HG03025 (cell line): ENCODE measurements at regions not wholly inside any gene's neighbourhood (a gene's known extent, or its start where the extent isn't known, plus 50 kb on each side); places are given as distances from the start of the nearest gene placed in this dataset.

Experiments used
- ATAC-seq: cut with Tn5 transposase; IDR thresholded peaks from one replicate; pipeline ENCODE4 v1.9.1; 2021; ENCODE audit warnings: mild to moderate bottlenecking, moderate library complexity; ENCODE audit not compliant: unreplicated experiment, low FRiP score

DNA sequence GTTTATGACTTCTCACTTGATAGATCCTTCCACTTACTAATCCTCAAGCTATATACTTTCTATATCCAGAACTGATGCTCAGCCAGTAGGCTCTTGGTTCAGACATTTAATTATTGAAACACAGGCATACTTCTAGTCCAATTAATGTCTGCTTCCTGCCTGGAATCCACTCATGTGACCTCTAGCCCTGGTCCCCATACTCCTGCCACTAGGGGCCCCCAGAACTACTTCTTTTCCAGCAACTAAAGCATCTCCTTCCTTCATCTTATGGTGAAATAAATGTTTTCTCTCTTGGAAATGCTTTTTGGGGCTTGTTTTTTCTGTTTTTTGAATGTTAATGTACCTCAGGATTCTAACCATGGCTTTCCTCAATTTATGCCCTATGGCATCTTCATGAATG, 527.6 kb downstream of the SATB2 start:
- no peak for ATAC-seq

DNA sequence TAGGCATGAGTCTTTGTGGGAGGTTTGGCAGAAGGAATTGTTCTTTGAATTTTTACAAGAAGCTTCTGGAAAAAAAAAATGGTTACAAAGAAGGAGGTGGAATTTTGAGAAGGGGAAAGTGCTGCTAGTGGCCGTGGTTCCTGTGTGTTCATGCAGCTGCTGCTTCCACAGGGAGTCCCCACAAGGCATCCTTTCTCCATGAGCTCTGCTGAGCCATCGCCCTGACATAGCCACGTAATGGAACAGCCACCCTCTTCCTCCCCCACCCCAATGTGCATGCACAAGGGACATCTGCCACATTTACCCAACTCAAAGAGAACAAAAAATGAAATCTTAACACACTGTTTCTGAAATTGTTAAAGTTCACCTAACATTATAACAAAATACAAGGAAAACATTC, 529.7 kb downstream of the SATB2 start:
- ATAC-seq, result no peak

DNA sequence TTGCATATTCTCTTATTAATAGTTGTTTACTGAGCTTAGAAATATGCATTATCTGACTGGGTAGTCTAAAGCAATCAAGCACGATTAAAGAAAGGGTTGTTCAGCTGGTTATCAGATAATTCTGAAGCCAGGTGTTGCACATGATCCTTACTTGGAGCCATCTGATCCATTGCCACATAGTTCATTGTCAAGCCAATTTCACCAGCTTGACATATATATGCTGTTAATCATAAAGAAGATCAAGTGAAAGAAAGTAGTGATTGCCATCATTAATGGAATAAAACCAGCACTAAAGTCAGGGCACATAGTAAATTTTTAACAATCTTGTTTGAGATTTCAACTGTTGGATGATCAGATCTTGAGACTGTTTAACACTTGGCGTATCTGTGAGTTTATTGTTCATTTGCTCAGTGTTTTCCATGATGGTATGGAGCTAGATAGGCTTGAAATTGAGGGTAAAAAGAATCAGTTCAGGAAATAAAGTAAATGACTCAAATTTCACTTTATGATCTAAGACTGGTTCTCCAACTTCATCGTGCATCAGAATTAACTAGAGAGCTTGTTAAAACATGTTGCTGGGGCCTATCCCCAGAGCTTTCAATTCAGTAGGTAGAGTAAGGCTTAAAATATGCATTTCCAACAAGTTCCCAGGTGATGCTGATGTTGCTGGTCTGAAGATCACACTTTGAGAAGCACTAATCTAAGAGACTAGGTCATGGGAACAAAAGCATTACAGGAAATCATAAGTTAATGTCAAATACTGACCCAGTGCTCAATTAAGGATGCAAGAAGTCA, 539.6 kb downstream of the SATB2 start:
- no peak for ATAC-seq

DNA sequence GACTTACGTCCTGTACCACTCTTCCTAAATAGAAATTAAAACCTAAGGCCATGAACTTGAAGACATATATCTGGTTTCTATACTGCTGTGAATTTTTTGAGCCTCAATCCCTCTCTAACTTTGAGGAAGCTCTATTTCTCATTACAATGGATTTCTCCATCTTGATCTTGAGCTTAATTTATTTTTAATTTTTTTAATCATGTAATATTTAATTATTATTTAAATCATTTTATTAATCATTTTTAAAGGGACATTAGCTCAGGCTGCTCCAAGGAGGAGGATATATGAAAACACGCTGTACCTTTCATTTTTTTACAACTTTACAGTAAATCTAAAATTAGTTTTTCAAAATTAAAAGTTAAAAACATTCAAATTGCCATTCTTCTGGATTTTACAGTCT, 540.5 kb downstream of the SATB2 start:
- ATAC-seq, result no peak

DNA sequence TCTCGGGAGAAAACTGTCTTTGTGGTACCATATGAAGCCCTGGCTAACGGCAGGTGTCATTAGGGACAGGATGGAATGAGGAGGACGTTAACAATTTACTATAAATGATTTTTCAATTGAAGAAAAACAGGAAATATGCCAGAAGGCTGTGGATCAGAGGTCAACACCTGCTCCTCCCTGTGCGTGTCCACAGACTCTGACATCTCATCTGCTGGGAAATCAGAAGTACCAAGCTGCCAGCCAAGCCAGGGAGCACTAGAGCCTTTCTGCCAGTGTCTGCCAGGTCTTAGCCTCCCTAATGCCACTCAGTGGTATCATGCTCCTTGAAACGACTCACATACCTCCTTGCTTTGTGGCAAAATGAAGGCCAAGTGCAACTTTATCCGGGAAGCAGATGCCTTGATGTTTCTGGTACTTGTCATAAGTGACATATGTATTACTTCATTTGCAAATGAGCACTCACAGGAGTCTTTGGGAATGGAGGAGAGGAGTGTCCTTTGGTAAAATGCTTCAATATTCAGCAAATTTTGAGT, 541.1 kb downstream of the SATB2 start:
- ATAC-seq, result no peak

DNA sequence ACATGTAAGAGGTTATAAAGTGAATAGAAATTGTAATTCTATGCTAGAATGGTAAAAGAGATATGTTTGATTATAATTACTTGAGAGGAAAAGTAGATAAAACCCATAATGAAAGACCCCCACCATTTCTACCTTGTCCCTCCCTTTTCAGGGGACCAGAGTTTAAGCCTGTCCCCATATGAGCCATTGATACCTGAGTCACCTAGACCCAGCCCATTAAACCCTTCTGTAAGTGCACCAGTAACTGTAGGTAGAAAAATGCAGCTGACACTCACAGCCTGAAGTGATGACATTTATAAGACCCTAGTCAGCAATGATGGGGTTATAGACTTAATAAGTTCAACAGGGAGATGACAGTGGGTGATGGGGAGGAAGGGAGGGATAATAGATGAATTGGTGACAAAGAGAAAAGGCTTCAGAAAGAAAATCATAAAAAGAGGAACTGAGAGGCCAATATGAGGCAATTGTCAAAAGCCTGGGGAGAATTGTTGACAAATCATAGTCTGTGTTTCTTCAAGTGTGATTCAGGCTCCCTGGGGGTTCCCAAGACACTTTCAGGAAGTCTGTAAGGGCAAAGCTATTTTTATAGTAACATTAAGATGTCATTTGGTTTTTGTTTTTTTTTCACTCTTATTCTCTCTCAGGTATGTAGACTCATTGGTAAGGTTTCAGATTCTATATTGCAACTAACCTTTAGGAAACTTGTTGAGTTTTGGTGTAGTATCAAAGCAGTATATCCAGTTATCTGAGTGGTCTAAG, 544.2 kb downstream of the SATB2 start:
- peak; percentile 99 for ATAC-seq

DNA sequence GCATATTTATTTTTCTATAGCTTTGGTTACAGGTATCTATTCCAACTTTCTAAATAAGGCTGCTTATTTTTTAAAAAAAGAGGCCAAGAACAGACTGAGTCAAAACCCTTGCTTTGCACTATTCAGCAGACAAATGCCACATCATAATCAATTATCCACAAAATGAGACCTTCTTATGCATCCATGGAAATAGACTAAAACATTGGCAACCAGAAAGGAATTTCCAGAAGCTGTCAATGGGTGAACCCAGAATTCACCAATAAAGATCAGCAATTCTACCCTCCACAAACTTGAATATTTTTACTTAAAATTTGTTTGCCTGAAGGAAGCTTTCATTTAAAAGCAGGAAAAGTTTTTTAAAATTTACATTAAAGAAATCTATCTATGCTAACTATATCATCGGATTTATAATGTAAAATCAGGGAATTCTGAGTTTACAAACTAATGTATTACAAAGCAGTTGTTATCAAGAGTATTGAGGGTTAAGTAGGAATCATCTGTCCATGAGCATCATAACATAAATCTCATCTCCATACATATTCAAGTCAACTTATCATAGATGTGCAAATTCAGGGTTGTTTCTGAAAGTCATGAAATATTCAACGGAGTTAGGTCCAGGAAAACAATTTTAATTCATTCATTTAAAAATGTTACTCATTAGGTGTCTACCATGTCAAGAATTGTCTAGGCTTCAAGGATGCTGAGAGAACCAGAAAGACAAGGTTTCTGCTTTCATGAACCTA, 548.0 kb downstream of the SATB2 start:
- no peak for ATAC-seq

DNA sequence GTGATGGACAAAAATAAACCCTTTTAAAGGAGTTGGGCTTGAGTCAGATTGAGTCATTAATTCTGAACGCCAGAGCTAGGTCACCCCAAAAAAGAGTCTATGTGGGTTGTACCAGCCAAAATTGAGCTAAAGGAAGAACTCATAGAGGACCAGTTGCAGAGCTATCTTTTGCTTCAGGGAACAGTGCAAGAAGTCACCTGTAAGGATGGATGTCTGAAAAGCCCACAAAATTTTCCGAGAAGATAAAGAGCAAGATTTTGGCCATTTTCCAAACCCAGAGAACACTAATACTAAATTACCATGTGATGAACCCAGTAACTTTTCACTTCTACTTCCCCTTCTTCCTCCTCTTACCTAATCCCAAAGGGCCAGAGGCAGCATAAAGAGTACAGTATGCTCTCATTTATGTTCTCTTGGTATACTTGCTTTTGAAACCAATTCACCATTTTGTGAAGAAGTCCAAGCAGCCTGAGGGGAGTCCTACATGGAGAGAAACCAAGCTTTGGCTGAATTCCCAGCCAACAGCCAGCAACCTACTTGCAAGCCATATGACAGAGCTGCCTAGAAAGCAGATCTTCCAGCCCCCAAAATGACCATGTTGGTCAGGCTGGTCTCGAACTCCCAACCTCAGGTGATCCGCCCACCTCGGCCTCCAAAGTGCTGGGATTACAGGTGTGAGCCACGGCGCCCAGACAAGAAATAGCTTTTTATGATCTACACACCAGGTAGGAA, 551.7 kb downstream of the SATB2 start:
- peak; percentile 66 for ATAC-seq

DNA sequence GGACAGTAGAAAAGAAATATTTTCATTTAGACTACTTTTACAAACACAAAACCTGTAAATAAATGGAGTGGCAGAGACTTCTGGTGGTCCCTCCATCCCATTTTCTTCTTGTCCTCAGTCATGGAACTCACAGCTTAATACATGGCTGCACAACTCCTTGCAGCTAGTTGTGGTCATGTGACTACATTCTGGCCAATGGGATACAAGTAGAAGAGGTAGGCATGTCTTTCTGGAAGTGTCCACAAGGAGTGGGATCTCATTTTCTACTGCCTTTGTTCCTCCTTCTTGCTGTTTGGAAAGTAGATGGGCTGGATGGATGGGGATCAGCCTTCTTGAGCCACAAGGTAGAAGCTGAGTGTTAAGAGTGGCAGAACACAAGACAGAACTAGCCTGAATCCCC, 555.8 kb downstream of the SATB2 start:
- no peak for ATAC-seq

DNA sequence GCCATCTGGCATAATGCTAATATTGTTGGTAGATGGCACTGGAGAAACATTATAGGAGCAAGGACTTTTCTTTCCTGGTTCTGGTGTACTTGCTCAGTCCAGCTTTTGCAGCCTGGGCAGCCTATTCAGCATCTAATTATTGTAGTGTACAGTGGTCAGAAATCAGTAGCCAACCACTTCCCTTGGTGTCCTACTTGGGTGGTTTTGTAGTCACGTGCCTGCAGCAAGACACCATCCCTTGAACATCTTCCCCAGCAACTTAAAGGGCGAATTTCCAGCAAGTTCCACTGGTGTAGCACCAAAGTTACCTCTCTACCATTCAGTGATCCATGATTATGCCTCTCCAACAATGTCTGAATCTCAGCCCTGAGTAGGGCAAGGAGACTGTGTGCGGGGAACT, 557.6 kb downstream of the SATB2 start:
- no peak for ATAC-seq

DNA sequence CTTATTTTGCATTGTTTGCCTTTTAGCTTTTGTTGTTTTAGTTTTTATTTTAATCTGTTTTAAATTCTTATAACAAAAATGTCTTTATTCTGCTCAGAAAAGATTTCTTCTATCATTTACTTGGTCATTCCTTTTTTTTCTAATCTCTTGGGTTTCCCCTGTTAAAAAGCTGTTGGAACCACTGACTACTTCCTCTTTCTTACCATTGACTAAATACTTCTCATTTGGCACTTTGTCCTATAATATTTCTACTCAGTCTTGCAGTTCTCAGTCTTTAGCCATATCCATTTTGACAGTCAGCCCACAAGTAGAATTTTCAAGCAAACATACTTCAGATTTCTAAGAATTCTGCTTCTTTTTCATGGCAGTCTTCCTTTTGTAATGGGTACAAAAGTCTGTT, 567.2 kb downstream of the SATB2 start:
- ATAC-seq, result no peak

DNA sequence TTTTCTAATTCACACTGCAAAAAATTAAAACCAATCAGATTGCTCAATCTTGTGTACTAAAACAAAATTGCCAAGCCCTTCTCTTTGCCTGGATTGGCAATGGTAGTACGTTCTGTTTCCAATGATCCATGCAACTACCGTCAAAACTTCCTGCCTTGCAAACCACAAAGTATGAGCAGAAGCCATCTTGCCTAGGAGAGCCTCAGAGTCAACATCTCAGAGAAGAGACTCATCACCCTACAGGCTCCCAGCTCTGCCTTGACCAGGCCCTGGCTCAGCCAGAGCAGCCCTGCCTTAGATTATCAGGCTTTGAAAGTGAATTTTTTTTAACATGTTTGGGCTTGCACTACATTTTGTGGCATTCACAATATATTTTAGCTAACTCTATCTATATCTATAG, 574.1 kb downstream of the SATB2 start:
- ATAC-seq, result no peak

DNA sequence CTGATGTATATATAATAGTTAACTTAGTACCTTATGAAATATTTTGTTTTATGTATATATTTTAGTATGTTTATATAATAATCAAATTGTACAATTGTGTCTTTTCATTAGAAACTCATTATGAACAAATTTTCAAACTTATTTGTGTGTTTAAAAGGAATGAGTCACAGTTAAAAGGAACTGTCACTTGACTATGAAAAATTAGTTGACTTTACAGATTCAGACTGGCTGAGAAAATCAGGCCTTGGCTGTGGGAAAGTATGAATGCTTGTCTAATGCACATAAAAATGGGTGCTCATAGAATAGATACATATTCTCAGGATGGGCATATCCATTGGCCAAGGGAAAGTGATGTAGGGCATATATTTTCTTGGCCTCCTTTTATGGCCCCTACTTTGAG, 576.8 kb downstream of the SATB2 start:
- ATAC-seq, result no peak

DNA sequence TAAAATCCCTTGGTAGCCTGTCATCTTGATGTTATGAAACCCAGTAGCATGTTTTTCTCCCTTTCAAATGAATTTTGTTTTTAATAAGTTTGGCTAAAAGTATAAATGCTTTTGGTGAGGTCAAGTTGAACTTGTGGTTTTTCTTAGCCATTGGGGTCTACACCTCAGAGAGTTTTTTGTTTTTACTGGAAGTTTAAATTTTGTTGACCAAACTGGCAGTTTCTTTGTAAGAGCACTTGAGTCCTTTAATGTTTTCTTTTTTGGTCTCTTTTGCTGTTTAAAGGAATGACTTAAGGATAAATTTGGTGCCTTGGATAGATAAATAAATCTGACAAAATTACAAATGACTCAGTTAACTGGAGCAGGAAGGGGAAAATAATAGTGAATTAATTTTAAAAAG, 577.3 kb downstream of the SATB2 start:
- no peak for ATAC-seq

DNA sequence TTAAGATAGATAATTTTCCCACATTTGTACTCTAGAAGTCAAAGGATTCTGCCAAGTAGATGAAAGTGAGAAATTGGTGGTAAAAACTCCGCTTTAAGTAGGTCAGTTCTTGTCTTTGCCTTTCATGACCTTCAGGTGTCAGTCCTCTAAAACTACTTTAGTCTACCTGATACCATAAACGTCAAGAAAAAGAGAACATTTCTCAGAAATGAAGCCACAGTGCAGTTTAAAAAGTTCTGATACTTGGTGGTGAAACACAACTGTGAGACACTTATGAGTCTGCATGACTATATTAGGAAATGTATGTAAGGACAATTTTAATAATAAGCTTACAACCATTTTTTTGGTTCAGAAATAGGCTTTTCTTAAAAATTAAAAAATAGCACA, 583.3 kb downstream of the SATB2 start:
- peak; percentile 89 for ATAC-seq

DNA sequence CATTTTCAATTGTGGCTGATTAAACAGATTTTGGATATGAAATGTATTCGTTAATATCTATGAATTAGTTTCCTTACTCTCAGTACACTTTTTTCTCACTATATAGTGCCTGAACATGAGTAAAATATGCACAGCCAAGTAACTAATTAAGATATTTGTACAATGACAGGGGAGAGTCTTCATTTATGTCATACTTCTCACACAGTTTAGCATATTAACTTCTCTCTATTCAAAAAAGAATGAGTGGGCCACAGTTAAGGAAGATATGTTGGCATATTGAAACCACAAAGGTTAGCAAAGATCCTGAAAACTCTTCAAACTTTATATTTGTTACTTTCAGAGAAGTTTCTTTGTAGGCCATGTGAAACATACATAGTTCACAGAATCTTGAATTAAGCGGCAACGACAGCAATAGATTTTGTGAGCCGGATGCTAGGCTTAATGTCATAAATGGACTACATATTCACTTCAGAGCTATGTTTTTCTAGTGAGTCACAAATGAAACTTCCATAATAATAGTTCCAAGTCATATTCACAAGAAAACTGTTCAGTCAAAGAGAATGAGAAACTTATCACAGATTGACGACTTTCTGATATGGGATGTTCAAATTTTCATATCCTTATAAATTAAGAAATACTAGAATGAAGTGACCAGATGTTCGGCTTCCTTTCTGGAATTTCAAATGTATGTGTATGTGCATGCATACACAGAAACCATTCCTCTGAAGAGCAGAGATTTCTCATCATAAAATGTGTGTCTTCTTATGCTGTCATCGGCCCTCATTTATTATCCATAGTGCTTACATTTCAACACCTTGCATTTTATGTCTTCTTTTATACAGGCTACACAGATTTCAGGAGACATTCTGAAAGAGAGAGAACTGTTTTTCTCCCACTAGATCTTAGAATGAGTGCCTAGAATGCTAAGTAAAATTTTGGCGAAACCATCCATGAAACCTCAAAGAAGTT, 584.0 kb downstream of the SATB2 start:
- peak; percentile 9 for ATAC-seq

DNA sequence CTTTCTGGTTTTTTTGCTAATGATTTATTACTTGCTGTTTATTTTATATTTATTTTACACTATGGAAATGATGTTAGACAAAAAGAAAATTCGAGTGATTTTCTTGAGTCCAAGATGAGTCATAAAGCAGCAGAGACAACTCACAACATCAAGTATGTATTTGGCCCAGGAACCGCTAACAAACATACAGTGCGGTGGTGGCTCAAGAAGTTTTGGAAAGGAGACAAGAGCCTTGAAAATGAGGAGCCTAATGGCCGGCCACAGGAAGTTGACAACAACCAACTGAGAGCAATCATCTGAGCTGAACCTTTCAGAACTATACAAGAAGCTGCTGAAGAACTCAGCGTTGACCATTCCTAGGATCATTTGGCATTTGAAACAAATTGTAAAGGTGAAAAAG, 594.1 kb downstream of the SATB2 start:
- ATAC-seq, result no peak

DNA sequence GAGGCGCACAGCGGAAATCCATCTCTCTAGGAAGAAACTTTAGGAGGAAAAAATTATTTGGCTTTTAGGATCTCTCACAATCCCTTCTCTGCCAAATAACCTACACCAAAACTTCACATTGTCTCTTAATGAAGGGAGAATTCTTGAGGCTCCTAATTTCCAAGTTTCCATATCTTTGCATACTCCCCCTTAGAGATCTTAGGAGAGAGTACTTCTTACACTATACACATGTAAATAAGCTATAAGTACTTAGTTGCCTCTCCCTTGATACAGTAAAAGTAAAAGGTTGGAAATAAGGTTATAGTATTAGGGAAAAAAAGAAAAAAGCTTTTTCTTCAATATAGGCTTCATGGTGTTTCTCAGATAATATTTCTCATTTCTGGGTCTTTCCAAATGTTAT, 596.7 kb downstream of the SATB2 start:
- no peak for ATAC-seq

DNA sequence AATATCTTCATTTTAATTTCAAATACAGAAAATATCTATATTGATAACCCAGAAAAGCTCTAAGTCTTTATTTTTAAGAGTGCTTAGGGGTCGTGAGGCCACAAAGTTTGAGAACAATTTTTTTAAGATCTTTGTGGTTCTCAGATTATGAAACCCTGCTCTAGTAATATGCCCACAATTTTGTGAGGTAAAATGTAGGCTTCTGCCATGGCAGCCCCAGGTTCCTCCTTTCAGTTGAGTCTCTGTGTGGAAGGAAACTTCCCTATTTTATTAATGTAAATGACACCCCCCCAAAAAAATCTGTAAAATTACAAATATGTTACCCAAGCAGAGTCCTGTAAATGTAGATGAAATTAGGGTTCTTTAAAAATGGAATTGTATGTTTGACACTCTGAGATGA, 600.5 kb downstream of the SATB2 start:
- ATAC-seq, result no peak
